GM12874 (cell line): ENCODE measurements at regions not wholly inside any gene's neighbourhood (a gene's known extent, or its start where the extent isn't known, plus 50 kb on each side); places are given as distances from the start of the nearest gene placed in this dataset.

Experiments
- CTCF ChIP-seq: IDR thresholded peaks from 2 replicates; pipeline ENCODE4 v1.5.1; 2011; ENCODE audit warnings: low read depth, mild to moderate bottlenecking, control low read depth, low read length, moderate library complexity; ENCODE audit not compliant: insufficient read depth

GRCh38 chr11:42870480-42870879 is 441.3 kb upstream of the API5 start:
- TF ChIP-seq CTCF = no peak

GRCh38 chr11:42890773-42891172 is 421.0 kb upstream of the API5 start:
- TF ChIP-seq CTCF = no peak

- TF ChIP-seq CTCF = no peak
These were observed 410.7 kb upstream of the API5 start for GRCh38 chr11:42901084-42901483.

- no peak for TF ChIP-seq CTCF
These were observed 405.6 kb upstream of the API5 start for GRCh38 chr11:42906226-42906625.

GRCh38 chr11:42913731-42914130 is 398.1 kb upstream of the API5 start:
- TF ChIP-seq CTCF = no peak

- TF ChIP-seq CTCF = no peak
These were observed 388.1 kb upstream of the API5 start for GRCh38 chr11:42923651-42924050.

- TF ChIP-seq CTCF = no peak
These were observed 385.9 kb upstream of the API5 start for GRCh38 chr11:42925916-42926315.

GRCh38 chr11:42947405-42947804 is 364.4 kb upstream of the API5 start:
- no peak for TF ChIP-seq CTCF
